Mucosa of stomach (tissue), 1 donor: ENCODE measurements at regions not wholly inside any gene's neighbourhood (a gene's known extent, or its start where the extent isn't known, plus 50 kb on each side); places are given as distances from the start of the nearest gene placed in this dataset.

Experiments used
- H3K27me3 ChIP-seq: one replicate; pipeline ENCODE4 v1.7.0; 2013; ENCODE audit warnings: mild to moderate bottlenecking, low read length; ENCODE audit not compliant: control insufficient read depth, insufficient read depth
- H3K36me3 ChIP-seq: one replicate; pipeline ENCODE4 v1.7.0; 2013; ENCODE audit warnings: low read length; ENCODE audit not compliant: control insufficient read depth, insufficient read depth
- H3K4me1 ChIP-seq: one replicate; pipeline ENCODE4 v1.7.0; 2013; ENCODE audit warnings: mild to moderate bottlenecking, low read length; ENCODE audit not compliant: control insufficient read depth, insufficient read depth
- H3K4me3 ChIP-seq: one replicate; pipeline ENCODE4 v1.7.0; 2013; ENCODE audit warnings: low read length
- H3K9ac ChIP-seq: one replicate; pipeline ENCODE4 v1.7.0; 2013; ENCODE audit warnings: mild to moderate bottlenecking, low read length, moderate library complexity
- H3K9me3 ChIP-seq: one replicate; pipeline ENCODE4 v1.7.0; 2013; ENCODE audit warnings: mild to moderate bottlenecking, low read length, moderate library complexity; ENCODE audit not compliant: control insufficient read depth
- donor health status: Pancreatic carcinoma.

DNA sequence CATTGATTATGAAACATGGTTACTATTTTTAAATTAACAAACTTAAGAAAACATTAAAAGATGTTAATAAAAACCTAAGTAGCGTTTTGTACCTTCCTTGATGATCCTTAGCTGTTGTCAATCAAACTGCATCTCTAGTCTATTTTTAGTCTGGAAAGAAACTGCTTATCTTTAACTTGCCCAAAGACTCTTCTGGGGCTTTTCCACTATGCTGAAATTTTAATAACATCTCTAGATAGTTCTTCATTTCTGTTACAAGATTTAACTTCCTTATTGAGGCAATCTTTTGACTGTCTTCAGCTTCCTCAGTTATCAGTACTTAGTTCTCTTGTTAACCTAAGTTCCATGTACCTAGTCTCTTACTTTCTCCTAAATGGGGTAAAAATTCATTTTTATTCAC, 135.9 kb upstream of the HMCN1 start:
- H3K27me3 ChIP-seq = no peaks in the 10 kb centered on the region
- H3K9me3 ChIP-seq = no peaks in the 10 kb centered on the region

DNA sequence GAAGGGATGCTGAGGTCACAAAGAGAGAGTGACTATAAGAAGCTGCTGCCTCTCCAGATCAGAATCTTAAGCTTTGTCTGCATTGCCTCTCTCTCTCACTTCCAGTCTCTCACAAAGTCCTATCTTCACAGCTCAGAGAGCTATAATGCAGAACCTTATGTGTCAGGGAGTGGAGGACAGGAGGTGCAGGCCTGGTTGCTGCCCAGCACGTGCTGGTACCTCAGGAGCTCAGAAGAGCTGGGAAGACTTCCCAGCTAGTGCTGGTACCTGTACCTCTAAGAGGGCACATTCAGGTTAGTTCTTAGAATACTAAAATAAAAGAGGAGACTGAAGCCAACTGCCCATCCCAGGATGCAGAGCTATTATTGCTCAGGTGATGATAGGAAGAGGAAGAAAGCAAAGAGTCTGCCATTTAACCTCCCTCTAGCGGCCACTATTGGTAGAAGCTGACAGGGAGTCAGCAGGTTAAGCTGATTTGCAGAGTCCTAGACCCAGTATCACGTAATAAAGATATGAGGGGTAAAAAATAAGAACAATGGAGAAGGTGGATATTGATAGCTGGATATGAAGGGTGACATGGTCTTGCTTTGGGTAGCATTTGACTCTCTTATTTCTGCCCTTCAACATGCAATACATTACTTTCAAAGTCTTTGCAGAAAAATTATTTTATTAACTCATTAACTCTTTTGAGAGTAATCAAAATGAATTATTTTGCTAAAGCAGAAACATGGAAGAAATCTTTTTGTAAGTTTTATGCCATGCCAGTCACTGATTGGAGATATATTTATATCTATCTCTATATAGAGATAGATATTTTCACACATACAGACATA, 138.1 kb upstream of the HMCN1 start:
- Histone ChIP-seq H3K4me1 (no peaks in the 10 kb centered on the region), H3K27me3 (no peaks in the 10 kb centered on the region), H3K4me3 (no peak overlapping the region), H3K9ac (no peak overlapping the region), H3K9me3 (no peaks in the 10 kb centered on the region), H3K36me3 (no peaks in the 10 kb centered on the region)

More for the DNA sequence above, 135.9 kb upstream of the HMCN1 start:
- Histone ChIP-seq H3K36me3 (no peaks in the 10 kb centered on the region), H3K4me1 (no peaks in the 10 kb centered on the region), H3K4me3 (no peak overlapping the region), H3K9ac (no peak overlapping the region)

DNA sequence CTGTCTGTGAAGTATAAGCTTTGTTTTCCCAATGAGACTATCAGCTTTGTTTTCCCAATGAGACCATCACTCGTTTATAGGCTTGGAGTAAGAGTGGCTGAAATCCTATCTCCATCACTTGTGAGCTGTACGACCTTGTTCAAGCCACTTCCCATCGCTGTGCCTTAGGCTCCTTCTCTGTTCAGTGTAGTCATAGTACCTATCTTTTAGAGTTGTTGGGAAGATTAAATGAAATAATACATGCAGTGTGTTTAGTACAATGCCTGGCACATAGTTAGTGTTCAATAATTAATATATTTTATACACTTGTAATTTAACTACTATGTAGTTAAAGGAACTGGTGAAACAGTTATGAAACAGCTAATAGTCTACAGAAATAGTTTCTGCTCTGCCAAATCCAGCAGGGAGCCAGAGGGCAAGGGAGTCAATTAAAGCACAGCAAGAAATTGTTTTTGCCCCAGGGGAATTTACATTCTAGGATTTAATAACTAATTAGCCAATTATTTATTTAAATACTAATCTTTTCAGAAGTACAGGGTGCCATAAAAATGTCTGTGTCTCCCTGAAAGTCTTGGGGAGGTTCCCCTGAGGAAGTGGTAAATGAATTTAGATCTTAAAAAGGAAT, 139.3 kb upstream of the HMCN1 start:
- no peaks in the 10 kb centered on the region for H3K36me3 ChIP-seq
- H3K4me1 ChIP-seq = no peaks in the 10 kb centered on the region
- no peaks in the 10 kb centered on the region for H3K27me3 ChIP-seq
- no peaks in the 10 kb centered on the region for H3K9me3 ChIP-seq
- no peak overlapping the region for H3K4me3 ChIP-seq
- no peak overlapping the region for H3K9ac ChIP-seq

DNA sequence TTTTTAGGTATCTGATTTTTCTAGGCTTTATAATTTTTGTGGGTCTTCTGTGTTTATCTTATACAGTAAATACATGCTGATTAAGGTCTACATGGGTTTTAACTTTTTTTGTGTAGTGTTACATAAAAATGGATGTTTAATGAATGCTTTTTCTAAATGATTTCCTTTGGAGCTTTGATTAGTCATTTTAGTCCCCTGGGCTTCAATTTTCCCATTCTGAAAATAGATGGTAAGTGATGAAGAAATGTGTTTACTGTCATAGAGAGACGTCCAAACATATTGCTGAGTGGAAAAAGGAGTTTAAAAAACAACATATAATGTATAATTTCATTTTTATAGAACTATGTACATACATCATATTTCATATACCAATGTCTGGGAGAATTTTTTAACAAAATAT, 140.9 kb upstream of the HMCN1 start:
- no peaks in the 10 kb centered on the region for H3K9me3 ChIP-seq
- no peaks in the 10 kb centered on the region for H3K4me1 ChIP-seq
- H3K4me3 ChIP-seq = no peak overlapping the region
- H3K36me3 ChIP-seq = no peaks in the 10 kb centered on the region
- no peak overlapping the region for H3K9ac ChIP-seq
- H3K27me3 ChIP-seq = no peaks in the 10 kb centered on the region

DNA sequence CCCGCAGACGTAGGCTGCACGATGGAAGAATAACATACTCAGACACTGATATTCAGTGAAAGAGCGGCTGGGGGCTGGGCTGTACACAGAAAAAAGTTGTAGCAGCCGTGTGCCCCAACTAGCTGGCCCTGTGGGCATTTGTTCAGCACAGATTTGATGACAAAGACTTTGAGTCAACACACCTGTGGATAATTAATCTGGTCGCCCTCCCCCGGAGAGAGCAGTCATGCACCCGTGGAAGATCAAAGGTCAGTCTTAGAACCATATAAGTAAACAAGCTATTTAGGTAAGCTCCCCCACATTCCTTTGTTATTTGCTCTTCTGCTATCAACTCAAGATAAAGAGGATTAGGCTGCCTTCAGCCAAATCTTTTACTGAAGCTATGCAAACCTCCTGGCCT, 148.4 kb upstream of the HMCN1 start:
- peaks cover 3% of the 10 kb centered on the region for H3K4me1 ChIP-seq
- H3K9ac ChIP-seq = no peak overlapping the region
- no peak overlapping the region for H3K4me3 ChIP-seq
- H3K27me3 ChIP-seq = no peaks in the 10 kb centered on the region
- H3K36me3 ChIP-seq = no peaks in the 10 kb centered on the region
- H3K9me3 ChIP-seq = peaks cover 5% of the 10 kb centered on the region

DNA sequence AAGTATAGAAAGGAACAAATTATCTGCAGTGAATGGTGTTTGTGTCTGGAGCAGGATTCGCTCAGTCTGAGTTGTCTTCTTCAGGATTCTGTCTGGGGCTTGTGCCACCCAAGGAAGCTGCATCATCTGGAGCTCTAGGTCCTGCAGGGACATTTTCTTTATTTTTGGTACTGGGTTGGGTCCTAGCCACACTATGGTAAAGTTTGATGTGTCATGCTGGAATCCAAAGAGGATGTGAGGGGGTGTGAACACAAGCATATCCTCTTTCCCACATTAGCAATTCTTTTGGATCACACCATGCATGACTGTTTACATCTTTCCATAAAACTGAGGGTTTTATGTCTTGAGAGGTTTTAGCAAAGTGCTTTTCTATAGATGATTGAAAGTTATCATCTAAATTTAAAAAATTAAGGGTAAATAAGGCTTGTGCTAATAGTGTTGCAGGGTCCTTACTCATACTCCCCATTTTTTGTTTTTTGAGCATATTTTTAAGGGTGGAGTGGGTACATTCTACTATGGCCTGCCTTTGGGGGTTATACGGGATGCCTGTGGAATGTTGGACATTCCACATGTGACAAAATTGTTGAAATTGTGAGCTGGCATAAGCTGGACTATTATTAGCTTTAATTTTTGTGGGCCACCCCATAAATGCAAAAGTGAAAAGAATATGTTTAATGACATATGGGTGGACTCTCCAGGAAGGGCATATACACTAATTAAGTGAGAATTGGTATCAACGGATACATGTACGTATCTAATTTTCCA, 152.0 kb upstream of the HMCN1 start:
- Histone ChIP-seq H3K9ac (no peak overlapping the region), H3K4me3 (no peak overlapping the region), H3K27me3 (no peaks in the 10 kb centered on the region), H3K9me3 (peaks cover 5% of the 10 kb centered on the region), H3K36me3 (no peaks in the 10 kb centered on the region), H3K4me1 (peaks cover 3% of the 10 kb centered on the region)

DNA sequence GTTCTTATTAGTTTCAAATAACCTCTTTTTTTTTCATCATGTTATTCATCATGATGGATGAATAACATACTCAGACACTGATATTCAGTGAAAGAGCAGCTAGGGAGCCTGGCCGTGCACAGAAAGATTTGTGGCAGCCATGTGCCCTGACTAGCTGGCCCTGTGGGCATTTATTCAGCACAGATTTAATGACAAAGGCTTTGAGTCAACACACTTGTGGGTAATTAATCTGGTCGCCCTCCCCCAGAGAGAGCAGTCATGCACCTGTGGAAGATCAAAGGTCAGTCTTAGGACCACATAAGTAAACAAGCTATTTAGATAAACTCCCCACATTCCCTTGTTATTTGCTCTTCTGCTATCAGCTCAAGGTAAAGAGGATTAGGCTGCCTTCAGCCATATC, 153.2 kb upstream of the HMCN1 start:
- H3K4me1 ChIP-seq = no peaks in the 10 kb centered on the region
- H3K9ac ChIP-seq = no peak overlapping the region
- no peaks in the 10 kb centered on the region for H3K27me3 ChIP-seq
- no peak overlapping the region for H3K4me3 ChIP-seq
- peaks cover 5% of the 10 kb centered on the region for H3K9me3 ChIP-seq
- no peaks in the 10 kb centered on the region for H3K36me3 ChIP-seq

DNA sequence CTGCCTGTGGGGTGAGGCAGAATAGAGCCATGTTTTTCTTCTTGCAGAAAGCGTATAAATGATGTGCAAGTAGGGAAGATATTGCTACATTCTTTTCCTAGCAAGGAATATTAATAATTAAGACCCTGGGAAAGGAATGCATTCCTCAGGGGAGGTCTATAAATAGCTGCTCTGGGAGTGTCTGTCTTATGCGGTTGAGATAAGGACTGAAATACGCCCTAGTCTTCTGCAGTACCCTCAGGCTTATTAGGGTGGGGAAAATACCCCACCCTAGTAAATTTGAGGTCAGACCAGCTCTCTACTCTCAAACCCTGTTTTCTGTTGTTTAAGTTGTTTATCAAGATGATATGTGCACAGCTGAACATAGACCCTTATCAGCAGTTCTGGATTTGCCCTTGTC, 155.9 kb upstream of the HMCN1 start:
- Histone ChIP-seq H3K4me1 (no peaks in the 10 kb centered on the region), H3K27me3 (no peaks in the 10 kb centered on the region), H3K9ac (no peak overlapping the region), H3K36me3 (no peaks in the 10 kb centered on the region), H3K4me3 (no peak overlapping the region), H3K9me3 (peaks cover 5% of the 10 kb centered on the region)

DNA sequence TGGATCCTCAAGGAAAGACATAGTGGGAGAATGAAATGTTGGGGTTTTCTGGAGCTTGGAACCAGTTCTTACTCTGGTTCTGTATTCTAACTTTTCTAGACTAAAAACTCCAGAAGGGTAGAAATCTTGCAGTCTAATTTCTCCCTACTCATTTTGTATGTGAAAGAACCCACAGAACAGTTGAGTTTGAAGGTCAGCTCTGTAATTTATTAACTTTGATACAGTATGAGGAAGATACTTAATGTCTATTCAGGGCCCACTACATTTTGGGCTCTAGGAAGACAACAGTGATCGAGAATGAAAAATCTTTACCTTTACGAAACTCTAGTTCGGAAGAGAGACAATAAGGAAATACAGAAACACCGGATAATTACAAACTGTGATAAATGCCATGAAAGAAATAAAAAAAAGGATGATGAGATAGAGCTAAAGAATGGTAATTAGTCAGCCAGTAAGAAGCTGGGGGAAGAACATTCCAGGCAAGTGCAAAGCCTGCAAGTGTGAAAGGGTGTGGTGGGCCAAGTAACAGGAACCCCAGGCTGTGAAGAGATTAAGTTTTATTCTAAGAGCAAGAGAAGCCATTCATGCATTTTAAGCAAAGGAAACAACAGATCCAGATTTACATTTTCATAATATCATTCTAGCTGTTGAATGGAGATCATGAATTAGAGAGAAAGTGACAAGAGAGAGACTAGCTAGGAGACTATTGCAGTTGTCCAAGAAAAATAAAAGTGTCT, 159.9 kb upstream of the HMCN1 start:
- no peaks in the 10 kb centered on the region for H3K4me1 ChIP-seq
- H3K9ac ChIP-seq = no peak overlapping the region
- no peaks in the 10 kb centered on the region for H3K27me3 ChIP-seq
- no peaks in the 10 kb centered on the region for H3K9me3 ChIP-seq
- no peak overlapping the region for H3K4me3 ChIP-seq
- H3K36me3 ChIP-seq = no peaks in the 10 kb centered on the region

DNA sequence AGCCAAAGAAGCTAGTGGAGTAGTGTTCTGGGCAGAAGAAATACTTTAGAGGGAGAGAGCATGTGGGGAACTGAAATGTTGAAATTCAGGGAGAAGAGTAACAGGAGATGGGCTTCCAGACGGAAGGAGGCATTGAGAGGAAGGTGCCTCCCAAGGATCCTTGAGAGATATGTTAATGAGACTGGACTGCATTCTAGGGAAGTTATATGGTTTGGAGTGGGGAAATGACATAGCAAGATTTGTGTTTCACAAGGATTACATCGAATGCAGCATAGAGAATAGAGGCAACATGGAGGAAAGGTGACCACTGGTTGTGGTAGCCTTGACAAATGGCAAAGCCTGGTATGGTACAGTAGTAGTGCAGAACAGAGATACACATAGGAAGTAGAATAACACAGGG, 160.5 kb upstream of the HMCN1 start:
- Histone ChIP-seq H3K4me1 (no peaks in the 10 kb centered on the region), H3K27me3 (no peaks in the 10 kb centered on the region), H3K9me3 (no peaks in the 10 kb centered on the region), H3K36me3 (no peaks in the 10 kb centered on the region), H3K9ac (no peak overlapping the region), H3K4me3 (no peak overlapping the region)

DNA sequence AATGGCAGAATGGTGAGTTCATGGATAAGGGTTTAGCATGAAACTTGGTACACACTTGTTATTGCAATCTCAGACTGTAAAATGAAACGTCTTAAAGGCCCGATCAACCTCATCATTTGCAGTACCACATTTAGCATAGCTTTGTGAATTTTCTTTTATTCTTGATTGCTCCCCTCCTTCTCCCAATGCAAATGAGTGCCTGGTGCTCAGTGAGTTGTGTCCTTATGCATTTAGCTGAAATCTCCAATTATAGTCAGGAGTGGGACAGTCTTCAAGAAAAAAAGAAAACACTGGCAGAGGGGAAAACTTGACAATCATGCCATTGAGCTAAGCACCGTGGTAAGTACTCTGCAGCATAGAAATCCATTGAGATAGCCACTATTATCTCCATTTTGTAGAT, 161.0 kb upstream of the HMCN1 start:
- Histone ChIP-seq H3K9ac (no peak overlapping the region), H3K9me3 (no peaks in the 10 kb centered on the region), H3K27me3 (no peaks in the 10 kb centered on the region), H3K36me3 (no peaks in the 10 kb centered on the region), H3K4me3 (no peak overlapping the region), H3K4me1 (no peaks in the 10 kb centered on the region)

DNA sequence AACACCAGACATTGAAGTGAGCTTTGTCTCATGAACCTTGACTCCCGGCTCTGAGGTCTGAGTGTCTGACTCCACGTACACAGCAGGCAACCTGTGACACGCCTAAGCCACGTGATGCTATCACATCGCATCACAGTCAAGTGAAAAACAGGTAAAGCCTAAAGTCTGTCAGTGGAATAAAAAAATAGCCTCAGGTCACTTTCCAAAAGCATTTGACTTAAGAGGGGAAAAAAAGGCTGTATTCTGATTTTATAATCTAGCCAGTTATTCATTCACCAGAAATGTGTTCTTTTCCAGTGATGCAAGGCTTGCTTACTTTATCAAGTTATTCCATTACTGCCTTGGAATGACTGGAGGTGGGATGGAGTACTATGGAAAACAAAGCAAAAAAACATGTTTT, 163.2 kb upstream of the HMCN1 start:
- Histone ChIP-seq H3K27me3 (no peaks in the 10 kb centered on the region), H3K9ac (no peak overlapping the region), H3K9me3 (no peaks in the 10 kb centered on the region), H3K36me3 (no peaks in the 10 kb centered on the region), H3K4me1 (peaks cover 8% of the 10 kb centered on the region), H3K4me3 (no peak overlapping the region)
